ENCODE measurements at regions not wholly inside any gene's neighbourhood (a gene's known extent, or its start where the extent isn't known, plus 50 kb on each side); places are given as distances from the start of the nearest gene placed in this dataset.

- DNase-seq (ENCODE audit: low spot score), result no peak
Observed at GRCh38 chr4:57243076-57243475, 132.9 kb upstream of the IGFBP7 start.

GRCh38 chr4:57234252-57234775 is 124.1 kb upstream of the IGFBP7 start:
- DNase-seq (ENCODE audit: low spot score), result no peak

GRCh38 chr4:57233386-57233785 is 123.2 kb upstream of the IGFBP7 start:
- peak; percentile 27 for DNase-seq (ENCODE audit: low spot score)

- DNase-seq (ENCODE audit: low spot score), result no peak
Observed at GRCh38 chr4:57231781-57232180, 121.6 kb upstream of the IGFBP7 start.

- no peak for DNase-seq (ENCODE audit: low spot score)
Observed at GRCh38 chr4:57220734-57221133, 110.5 kb upstream of the IGFBP7 start.

- no peak for DNase-seq (ENCODE audit: low spot score)
Observed at GRCh38 chr4:57220172-57220571, 110.0 kb upstream of the IGFBP7 start.

GRCh38 chr4:57219431-57219830 is 109.2 kb upstream of the IGFBP7 start:
- DNase-seq (ENCODE audit: low spot score), result no peak

GRCh38 chr4:57214654-57215411 is 104.6 kb upstream of the IGFBP7 start:
- no peak for DNase-seq (ENCODE audit: low spot score)

GRCh38 chr4:57211131-57211530 is 100.9 kb upstream of the IGFBP7 start:
- DNase-seq (ENCODE audit: low spot score), result no peak

GRCh38 chr4:57206172-57206571 is 96.0 kb upstream of the IGFBP7 start:
- DNase-seq (ENCODE audit: low spot score), result no peak

GRCh38 chr4:57205580-57205979 is 95.4 kb upstream of the IGFBP7 start:
- no peak for DNase-seq (ENCODE audit: low spot score)

- no peak for DNase-seq (ENCODE audit: low spot score)
Observed at GRCh38 chr4:57200799-57201327, 90.7 kb upstream of the IGFBP7 start.

- no peak for DNase-seq (ENCODE audit: low spot score)
Observed at GRCh38 chr4:57199267-57199666, 89.1 kb upstream of the IGFBP7 start.

GRCh38 chr4:57195622-57196021 is 85.4 kb upstream of the IGFBP7 start:
- no peak for DNase-seq (ENCODE audit: low spot score)

- DNase-seq (ENCODE audit: low spot score), result no peak
Observed at GRCh38 chr4:57194068-57194611, 84.0 kb upstream of the IGFBP7 start.

- no peak for DNase-seq (ENCODE audit: low spot score)
Observed at GRCh38 chr4:57193209-57193810, 83.1 kb upstream of the IGFBP7 start.

GRCh38 chr4:57191523-57192034 is 81.4 kb upstream of the IGFBP7 start:
- no peak for DNase-seq (ENCODE audit: low spot score)

- peak; percentile 15 for DNase-seq (ENCODE audit: low spot score)
Observed at GRCh38 chr4:57190601-57191481, 80.7 kb upstream of the IGFBP7 start.

GRCh38 chr4:57187246-57187645 is 77.1 kb upstream of the IGFBP7 start:
- DNase-seq (ENCODE audit: low spot score), result no peak

GRCh38 chr4:57184378-57185029 is 74.3 kb upstream of the IGFBP7 start:
- DNase-seq (ENCODE audit: low spot score), result no peak

GRCh38 chr4:57182132-57182874 is 72.1 kb upstream of the IGFBP7 start:
- no peak for DNase-seq (ENCODE audit: low spot score)
